ENCODE measurements at regions not wholly inside any gene's neighbourhood (a gene's known extent, or its start where the extent isn't known, plus 50 kb on each side); places are given as distances from the start of the nearest gene placed in this dataset.

DNA sequence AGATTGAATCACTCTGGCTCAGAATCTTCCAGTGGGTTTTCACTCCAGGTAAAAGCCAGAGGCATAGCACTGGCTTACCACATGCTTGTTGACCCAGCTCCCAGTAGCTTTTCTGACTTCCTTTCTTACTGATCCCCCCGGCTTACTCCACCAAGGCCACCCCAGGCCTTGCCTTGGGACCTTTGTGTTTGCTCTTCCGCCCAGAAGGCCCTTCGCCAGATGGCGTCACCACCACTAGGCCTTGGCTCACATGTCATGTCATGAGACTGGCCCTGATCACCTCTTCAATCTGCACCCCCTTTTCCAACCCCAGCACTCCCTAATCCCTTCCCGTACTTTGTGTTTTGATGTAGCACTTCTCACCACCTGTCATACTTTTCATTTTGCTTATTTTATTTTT lies 98.5 kb upstream of the UMPS start:
- peaks cover 64% of the 10 kb centered on the region for H3K4me1 ChIP-seq (ENCODE audit: insufficient read depth, low read length)
- no peaks in the 10 kb centered on the region for H3K9me3 ChIP-seq (ENCODE audit: low read length)
- FAIRE-seq (no peak), ATAC-seq (no peak), DNase-seq (ENCODE audit: low spot score) (no peak)
- no peaks in the 10 kb centered on the region for H3K27me3 ChIP-seq (ENCODE audit: control insufficient read depth in 1 of 2, insufficient read depth in 2 of 2, low read length in 2 of 2)
- H3K79me2 ChIP-seq (ENCODE audit: insufficient read depth, low read length) = no peaks in the 10 kb centered on the region
- no TSS peak for BruUV-seq (replicated peaks)
- H3K4me3 ChIP-seq (replicated peaks in 1 of 3; ENCODE audit: insufficient read depth in 1 of 3, low read depth in 2 of 3, low read length in 3 of 3) = no peak overlapping the region
- intact Hi-C loops (cut with micrococcal nuclease; ENCODE audit: unreplicated experiment) (no loop called here), in situ Hi-C loops (cut with HindIII; ENCODE audit: extremely low pct_ligation_motif_present, low pct_unique_long_range_greater_than_20kb) (no loop called here)
- H2AFZ ChIP-seq (ENCODE audit: low read length) = no peak overlapping the region
- H4K20me1 ChIP-seq (ENCODE audit: insufficient read depth, low read length) = no peaks in the 10 kb centered on the region
- 93% methylated on average over 5 of the region's 5 CpGs for WGBS (ENCODE audit: low lambda C conversion rate)
- TF ChIP-seq PHB2 (IDR thresholded peaks at IDR 0.05; ENCODE audit: partially characterized antibody) (no peak), TCF7 (IDR thresholded peaks at IDR 0.05; ENCODE audit: low read depth) (no peak), FOXP1 (IDR thresholded peaks at IDR 0.05) (no peak), FOXP1 (CRISPR knock-in tag; IDR thresholded peaks at IDR 0.05) (no peak), MIXL1 (CRISPR knock-in tag; IDR thresholded peaks at IDR 0.05) (no peak), ZNF12 (CRISPR knock-in tag; IDR thresholded peaks at IDR 0.05) (no peak), STAG1 (CRISPR knock-in tag; IDR thresholded peaks at IDR 0.05) (no peak), ATF1 (CRISPR knock-in tag; IDR thresholded peaks at IDR 0.05) (no peak), ZNF234 (CRISPR knock-in tag; conservative IDR thresholded peaks at IDR 0.05) (no peak), RELA (CRISPR knock-in tag; IDR thresholded peaks at IDR 0.05) (no peak), ZSCAN9 (CRISPR knock-in tag; IDR thresholded peaks at IDR 0.05; ENCODE audit: borderline replicate concordance) (no peak), ZSCAN25 (CRISPR knock-in tag; IDR thresholded peaks at IDR 0.05) (no peak), TBX2 (CRISPR knock-in tag; IDR thresholded peaks at IDR 0.05; ENCODE audit: borderline replicate concordance) (no peak), ZNF556 (CRISPR knock-in tag; IDR thresholded peaks at IDR 0.05; ENCODE audit: borderline replicate concordance) (no peak)
- TF ChIP-seq, protein P1, sequence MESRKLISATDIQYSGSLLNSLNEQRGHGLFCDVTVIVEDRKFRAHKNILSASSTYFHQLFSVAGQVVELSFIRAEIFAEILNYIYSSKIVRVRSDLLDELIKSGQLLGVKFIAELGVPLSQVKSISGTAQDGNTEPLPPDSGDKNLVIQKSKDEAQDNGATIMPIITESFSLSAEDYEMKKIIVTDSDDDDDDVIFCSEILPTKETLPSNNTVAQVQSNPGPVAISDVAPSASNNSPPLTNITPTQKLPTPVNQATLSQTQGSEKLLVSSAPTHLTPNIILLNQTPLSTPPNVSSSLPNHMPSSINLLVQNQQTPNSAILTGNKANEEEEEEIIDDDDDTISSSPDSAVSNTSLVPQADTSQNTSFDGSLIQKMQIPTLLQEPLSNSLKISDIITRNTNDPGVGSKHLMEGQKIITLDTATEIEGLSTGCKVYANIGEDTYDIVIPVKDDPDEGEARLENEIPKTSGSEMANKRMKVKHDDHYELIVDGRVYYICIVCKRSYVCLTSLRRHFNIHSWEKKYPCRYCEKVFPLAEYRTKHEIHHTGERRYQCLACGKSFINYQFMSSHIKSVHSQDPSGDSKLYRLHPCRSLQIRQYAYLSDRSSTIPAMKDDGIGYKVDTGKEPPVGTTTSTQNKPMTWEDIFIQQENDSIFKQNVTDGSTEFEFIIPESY (CRISPR knock-in tag; IDR thresholded peaks at IDR 0.05) = peak; percentile 43; the same call in 1 of the 2 replicates
- TF ChIP-seq, protein P2, sequence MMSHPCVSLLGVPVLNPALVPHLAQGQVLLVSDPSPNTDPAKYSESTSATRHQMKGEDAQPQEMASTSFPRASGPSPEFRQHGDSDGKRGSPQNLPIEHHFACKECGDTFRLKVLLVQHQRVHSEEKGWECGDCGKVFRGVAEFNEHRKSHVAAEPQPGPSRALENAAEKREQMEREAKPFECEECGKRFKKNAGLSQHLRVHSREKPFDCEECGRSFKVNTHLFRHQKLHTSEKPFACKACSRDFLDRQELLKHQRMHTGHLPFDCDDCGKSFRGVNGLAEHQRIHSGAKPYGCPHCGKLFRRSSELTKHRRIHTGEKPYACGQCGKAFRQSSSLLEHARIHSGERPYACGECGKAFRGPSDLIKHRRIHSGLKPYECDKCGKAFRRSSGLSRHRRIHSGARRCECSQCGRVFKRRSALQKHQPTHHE (CRISPR knock-in tag; IDR thresholded peaks at IDR 0.05; ENCODE audit: borderline replicate concordance) = no peak
- TF ChIP-seq, protein P3, sequence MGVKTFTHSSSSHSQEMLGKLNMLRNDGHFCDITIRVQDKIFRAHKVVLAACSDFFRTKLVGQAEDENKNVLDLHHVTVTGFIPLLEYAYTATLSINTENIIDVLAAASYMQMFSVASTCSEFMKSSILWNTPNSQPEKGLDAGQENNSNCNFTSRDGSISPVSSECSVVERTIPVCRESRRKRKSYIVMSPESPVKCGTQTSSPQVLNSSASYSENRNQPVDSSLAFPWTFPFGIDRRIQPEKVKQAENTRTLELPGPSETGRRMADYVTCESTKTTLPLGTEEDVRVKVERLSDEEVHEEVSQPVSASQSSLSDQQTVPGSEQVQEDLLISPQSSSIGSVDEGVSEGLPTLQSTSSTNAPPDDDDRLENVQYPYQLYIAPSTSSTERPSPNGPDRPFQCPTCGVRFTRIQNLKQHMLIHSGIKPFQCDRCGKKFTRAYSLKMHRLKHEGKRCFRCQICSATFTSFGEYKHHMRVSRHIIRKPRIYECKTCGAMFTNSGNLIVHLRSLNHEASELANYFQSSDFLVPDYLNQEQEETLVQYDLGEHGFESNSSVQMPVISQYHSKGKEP (CRISPR knock-in tag; IDR thresholded peaks at IDR 0.05) = no peak
- TF ChIP-seq, protein P4, sequence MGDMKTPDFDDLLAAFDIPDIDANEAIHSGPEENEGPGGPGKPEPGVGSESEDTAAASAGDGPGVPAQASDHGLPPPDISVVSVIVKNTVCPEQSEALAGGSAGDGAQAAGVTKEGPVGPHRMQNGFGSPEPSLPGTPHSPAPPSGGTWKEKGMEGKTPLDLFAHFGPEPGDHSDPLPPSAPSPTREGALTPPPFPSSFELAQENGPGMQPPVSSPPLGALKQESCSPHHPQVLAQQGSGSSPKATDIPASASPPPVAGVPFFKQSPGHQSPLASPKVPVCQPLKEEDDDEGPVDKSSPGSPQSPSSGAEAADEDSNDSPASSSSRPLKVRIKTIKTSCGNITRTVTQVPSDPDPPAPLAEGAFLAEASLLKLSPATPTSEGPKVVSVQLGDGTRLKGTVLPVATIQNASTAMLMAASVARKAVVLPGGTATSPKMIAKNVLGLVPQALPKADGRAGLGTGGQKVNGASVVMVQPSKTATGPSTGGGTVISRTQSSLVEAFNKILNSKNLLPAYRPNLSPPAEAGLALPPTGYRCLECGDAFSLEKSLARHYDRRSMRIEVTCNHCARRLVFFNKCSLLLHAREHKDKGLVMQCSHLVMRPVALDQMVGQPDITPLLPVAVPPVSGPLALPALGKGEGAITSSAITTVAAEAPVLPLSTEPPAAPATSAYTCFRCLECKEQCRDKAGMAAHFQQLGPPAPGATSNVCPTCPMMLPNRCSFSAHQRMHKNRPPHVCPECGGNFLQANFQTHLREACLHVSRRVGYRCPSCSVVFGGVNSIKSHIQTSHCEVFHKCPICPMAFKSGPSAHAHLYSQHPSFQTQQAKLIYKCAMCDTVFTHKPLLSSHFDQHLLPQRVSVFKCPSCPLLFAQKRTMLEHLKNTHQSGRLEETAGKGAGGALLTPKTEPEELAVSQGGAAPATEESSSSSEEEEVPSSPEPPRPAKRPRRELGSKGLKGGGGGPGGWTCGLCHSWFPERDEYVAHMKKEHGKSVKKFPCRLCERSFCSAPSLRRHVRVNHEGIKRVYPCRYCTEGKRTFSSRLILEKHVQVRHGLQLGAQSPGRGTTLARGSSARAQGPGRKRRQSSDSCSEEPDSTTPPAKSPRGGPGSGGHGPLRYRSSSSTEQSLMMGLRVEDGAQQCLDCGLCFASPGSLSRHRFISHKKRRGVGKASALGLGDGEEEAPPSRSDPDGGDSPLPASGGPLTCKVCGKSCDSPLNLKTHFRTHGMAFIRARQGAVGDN (CRISPR knock-in tag; IDR thresholded peaks at IDR 0.05) = 0 out of 2 replicates have a peak, but pooled peaks have one; percentile 28
- ChIA-PET CTCF (ENCODE audit: low intra/inter-chr PET ratio, low total read pairs) (no interaction called here), POLR2A (interaction anchor here (1.7 kb wide), 1 partner anchor 11 kb away, joined by 4 read pairs; no protein-coding TSS in a partner anchor)
- H3K36me3 ChIP-seq (replicated peaks in 1 of 2; ENCODE audit: control insufficient read depth in 1 of 2, insufficient read depth in 2 of 2, low read length in 2 of 2) = peaks cover 5 to 20% of the 10 kb centered on the region in 2 experiments; a peak in 4 of 5 replicates
- no peak overlapping the region for H3K27ac ChIP-seq (ENCODE audit: extremely low read length, insufficient read depth, low read length)
- H3K4me2 ChIP-seq (ENCODE audit: low read depth, low read length) = no peak overlapping the region
- no peak overlapping the region for H3K9ac ChIP-seq (ENCODE audit: insufficient read depth, low read depth, low read length)

Data from HepG2 (cell line).